GF-D8 (cell line): ENCODE measurements at regions not wholly inside any gene's neighbourhood (a gene's known extent, or its start where the extent isn't known, plus 50 kb on each side); places are given as distances from the start of the nearest gene placed in this dataset.
"Not testable (repeated sequence)": the region's sequence is repeated elsewhere in the genome, so short reads cannot be mapped to it uniquely, and the experiment has no call there.

Source experiments
- DNase-seq: peaks from one replicate; lab custom pipeline; 2025; lab: John Stamatoyannopoulos, UW

DNA sequence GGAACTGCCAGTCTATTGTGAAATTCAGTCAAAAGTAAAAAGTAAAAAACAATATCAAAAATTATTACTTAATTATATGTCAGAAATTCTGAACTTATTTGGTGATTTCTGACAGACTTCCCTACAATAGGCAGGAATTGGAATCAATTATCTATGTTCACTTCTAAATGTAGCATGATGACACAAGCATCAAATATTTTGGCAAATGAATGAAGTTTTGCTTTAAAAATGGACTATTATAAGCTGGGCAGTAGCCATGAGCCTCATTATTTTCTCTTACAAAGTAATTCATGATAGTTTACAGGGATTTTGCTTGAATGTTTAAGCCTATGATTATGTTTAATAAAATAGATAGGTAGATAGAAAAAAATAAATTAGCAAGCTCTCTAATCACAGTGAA lies 582.6 kb downstream of the SLITRK6 start:
- no peak for DNase-seq

- no peak for DNase-seq
These were observed 586.5 kb downstream of the SLITRK6 start for GRCh38 chr13:85212692-85213091.

DNA sequence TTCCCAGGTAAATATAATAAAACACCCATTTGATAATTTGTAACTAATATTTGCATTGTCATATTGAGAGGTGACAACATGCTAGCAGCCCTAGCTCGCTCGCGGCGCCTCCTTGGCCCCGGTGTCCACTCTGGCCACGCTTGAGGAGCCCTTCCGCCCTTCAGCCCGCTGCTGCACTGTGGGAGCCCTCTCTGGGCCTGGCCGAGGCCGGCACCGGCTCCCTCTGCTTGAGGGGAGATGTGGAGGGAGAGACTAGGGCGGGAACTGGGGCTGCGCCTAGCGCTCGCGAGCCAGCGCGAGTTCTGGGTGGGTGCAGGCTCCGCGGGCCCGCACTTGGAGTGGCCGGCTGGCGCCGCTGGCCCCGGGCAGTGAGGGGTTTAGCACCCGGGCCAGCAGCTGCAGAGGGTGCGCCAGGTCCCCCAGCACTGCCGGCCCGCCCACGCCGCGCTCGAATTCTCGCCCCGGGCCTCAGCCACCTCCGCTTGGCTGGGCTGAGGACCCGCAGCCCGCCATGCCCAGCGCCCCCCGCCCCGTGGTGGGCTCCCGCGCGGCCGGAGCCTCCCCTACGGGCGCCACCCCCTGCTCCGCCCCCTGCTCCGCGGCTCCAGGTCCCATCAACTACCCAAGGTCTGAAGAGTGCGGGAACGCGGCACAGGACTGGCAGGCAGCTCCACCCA lies 594.4 kb downstream of the SLITRK6 start:
- DNase-seq = no peak

DNA sequence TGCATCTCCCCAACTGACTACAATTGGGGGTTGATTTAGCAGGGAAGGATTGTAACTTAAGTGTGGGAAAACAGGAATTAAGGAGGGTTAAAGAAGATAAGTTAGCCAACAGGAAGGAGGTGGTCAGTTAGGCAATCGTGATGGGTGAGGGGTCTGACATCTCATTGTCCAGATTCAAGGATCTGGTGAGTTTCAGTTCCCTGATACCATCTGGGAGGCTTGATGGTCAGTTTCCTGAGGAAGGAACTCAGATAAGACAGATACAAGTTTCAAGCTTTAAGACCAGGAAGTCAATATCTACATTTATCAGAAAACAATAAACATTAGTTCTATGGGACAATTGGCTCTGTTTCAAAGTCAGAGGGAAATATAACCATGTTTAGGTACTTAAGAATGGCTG lies 601.8 kb downstream of the SLITRK6 start:
- peak; percentile 21 for DNase-seq

DNA sequence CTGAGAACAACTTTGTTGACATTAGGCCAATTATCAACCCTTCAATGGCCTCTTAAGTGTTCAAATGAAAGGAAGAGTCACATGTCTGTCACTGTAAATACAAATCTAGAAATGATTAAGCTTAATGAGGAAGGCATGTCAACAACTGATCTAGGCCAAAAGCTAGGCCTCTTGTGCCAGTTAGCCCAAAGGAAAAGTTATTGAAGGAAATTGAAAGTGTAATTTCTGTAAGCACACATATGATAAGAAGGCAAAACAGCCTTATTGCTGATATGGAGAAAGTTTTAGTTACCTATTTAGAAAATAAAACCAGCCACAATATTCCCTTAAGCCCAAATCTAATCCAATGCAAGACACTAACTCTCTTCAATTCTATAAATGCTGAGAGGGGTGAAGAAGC lies 604.7 kb downstream of the SLITRK6 start:
- DNase-seq = no peak

DNA sequence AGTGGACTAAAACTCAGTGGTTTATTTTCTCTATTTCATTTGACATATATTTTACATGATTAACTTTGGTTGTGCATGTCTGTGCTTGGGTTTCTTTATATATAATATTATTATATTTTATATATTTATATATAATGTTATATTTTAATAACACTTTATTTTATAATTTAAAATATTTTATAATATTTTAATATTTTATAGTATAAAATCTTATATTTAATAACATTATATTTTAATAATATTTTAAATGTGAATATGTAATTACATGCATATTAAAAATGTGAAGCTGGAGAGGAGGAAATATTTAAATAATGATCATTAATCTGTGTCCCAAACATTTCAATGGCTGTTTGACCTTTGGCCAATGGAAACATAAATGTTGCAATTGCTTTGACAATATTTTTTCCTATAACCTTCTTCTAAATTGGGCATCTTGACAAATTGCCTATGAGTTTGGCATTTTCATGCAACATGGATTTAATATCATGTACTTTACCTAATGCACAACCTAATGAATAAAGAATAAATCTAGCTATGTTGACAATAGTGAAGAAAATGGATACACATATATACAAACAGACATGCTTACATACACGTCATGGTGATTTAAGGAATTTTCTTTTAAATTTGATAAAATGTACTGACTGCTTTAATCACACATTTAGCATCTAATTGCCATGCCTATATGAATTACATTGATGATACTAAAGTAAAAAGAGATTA lies 607.1 kb downstream of the SLITRK6 start:
- no peak for DNase-seq

DNA sequence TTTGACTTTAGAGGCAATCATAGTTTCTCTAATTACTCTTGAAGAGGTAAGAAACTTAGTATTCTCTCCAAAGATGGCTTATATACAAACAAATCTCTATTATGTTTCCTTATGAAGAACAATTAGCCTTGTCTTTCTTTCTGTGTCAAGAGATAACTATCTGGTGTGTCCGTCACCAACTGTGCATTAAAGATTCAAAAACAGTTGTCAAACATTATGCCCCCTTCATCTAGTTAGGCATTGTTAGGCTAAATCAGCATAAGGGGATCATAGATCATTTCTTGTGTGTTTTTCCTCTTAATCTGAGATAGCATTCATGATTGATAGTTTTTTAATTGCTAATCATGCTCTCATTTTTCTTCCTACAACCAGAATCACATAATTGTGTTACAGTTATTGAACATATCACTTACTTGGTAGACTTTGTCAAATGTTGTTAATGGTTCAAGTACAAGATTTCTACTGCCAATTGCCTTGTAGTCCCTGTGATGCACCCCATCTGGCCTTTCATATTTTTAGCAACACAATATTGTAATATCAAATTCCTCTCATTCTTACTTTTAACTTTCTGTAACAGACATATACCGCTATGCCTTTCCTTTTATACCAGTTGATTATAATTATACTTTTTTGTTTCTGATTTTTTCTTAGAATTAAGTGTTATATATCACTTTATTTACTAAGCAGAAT lies 612.7 kb downstream of the SLITRK6 start:
- DNase-seq = no peak

- no peak for DNase-seq
These were observed 624.9 kb downstream of the SLITRK6 start for GRCh38 chr13:85174291-85174690.

- no peak for DNase-seq
These were observed 628.8 kb downstream of the SLITRK6 start for GRCh38 chr13:85170372-85170771.

GRCh38 chr13:85166891-85167290 lies 632.3 kb downstream of the SLITRK6 start:
- no peak for DNase-seq

GRCh38 chr13:85163063-85163462 lies 636.2 kb downstream of the SLITRK6 start:
- no peak for DNase-seq

- DNase-seq = no peak
These were observed 651.2 kb downstream of the SLITRK6 start for GRCh38 chr13:85148009-85148408.

DNA sequence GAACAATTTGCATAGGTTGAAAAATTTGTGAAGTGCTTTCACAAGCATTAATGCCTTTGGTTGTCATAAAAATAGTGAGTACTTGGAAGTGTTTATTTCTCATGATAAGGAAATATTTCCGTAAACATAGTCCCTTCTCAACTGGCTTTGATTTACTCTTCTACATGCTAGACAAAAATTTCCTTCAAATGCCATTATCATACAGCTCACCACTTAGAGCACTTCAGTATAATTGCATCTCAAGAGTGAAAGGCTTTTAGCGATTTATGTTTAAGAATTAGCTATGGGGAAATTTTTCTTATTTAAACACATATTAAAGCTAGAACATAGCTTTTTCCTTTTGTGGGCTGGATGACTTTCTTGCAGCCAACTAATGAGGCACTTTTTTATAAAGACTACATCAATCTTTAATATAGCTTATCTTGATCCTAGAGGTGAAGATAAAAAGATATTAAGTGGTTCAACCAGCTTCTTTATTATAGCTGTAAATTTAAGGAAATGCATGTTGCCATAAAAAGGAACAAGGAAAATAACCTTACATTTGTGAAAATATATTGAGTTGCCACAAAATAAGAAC lies 656.8 kb downstream of the SLITRK6 start:
- DNase-seq = no peak

- DNase-seq = no peak
These were observed 657.8 kb downstream of the SLITRK6 start for GRCh38 chr13:85141401-85141800.

GRCh38 chr13:85140192-85140591 lies 659.0 kb downstream of the SLITRK6 start:
- no peak for DNase-seq

- no peak for DNase-seq
These were observed 661.7 kb downstream of the SLITRK6 start for GRCh38 chr13:85137516-85137915.

GRCh38 chr13:85132986-85133385 lies 666.2 kb downstream of the SLITRK6 start:
- DNase-seq = no peak

DNA sequence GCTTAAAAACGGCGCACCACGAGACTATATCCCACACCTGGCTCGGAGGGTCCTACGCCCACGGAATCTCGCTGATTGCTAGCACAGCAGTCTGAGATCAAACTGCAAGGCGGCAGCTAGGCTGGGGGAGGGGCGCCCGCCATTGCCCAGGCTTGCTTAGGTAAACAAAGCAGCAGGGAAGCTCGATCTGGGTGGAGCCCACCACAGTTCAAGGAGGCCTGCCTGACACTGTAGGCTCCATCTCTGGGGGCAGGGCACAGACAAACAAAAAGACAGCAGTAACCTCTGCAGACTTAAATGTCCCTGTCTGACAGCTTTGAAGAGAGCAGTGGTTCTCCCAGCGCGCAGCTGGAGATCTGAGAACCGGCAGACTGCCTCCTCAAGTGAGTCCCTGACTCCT lies 675.7 kb downstream of the SLITRK6 start:
- DNase-seq = not testable (repeated sequence)

DNA sequence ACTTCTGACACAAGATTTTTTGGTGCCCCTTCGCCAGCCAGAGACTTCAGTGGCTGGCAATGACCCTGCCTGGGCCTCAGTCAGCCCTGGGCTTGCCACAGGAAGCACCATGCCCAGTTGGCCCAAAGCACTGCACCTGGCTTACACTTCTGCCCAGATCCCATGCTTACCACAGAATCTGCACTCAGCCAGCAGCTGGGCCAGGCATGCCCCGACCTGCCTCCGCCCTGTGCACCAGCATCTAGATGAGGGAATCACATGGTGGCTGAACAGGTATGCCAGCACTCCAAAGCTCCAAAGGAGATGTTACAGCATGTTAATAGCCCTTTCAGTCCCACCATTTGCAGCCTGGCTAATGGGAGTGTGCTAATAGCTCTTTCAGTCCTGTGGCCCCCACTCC lies 690.9 kb downstream of the SLITRK6 start:
- no peak for DNase-seq

- DNase-seq = no peak
These were observed 700.0 kb downstream of the SLITRK6 start for GRCh38 chr13:85099245-85099644.

- no peak for DNase-seq
These were observed 703.6 kb downstream of the SLITRK6 start for GRCh38 chr13:85095418-85096272.

- DNase-seq = no peak
These were observed 705.4 kb downstream of the SLITRK6 start for GRCh38 chr13:85093808-85094207.
